Amniotic epithelial cell (primary cell): ENCODE measurements at regions not wholly inside any gene's neighbourhood (a gene's known extent, or its start where the extent isn't known, plus 50 kb on each side); places are given as distances from the start of the nearest gene placed in this dataset.

ENCODE experiments used
- DNase-seq: peaks from one replicate; pipeline ENCODE4 v3.0.0-alpha.2; 2010; ENCODE audit warnings: low read depth

DNA sequence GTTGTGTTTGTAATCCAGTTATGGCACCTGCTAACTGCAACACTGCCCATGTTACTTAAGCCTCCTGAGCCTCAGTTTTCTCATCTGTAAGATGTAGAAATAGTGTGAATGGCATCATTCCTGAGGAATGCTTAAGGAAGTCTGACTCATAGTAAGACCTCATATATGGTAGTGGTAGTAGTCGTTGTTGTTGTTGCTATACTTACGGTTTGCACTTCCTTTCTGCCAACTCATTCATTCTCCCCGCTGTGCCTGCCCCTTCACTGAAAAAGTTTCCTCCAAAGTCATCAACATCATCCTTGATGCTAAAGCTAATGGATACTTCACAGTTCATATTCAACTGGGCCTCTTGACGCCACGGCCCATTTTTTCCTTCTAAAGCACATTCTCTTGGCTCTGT, 54.2 kb upstream of the SPANXN3 start:
- DNase-seq = peak; percentile 38

DNA sequence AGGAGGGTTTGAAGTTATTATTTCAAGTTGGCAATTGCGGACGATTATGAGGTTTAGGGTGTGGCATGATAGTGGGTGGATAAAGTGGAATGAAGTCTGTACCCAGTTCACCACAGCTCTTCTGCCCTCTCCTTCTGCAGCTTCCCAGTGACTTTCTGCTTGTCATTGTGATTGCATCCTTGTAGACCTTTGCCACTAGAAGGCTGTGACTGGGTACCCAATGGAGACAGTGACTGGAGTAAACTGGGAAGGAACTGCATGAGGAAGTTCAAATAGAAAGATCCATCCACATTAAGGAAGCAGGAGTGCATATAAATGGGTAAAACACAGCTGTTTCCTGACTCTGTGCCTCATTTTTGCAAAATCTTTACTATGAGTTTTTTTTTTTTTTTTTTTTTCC, 53.5 kb upstream of the SPANXN3 start:
- no peak for DNase-seq

DNA sequence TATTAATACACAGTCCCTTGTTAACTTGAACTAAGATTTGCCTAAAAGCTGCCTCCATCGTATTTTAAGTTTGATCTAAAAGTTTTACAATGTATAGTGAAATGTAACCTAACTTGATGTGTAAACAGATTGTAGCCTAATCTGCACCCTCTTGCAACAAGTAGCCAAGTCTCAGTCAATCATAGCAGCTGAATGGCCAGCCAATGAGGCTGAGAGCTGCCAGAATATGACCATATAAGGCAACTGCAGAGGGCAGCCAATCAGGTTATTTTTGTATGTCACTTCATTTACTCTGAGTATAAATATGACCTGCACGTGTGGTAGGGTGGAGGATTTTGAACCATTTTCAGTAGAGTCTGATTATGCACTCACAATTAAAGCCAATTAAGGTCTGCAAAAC, 51.2 kb upstream of the SPANXN3 start:
- DNase-seq = no peak
